ENCODE measurements at regions not wholly inside any gene's neighbourhood (a gene's known extent, or its start where the extent isn't known, plus 50 kb on each side); places are given as distances from the start of the nearest gene placed in this dataset.

GRCh38 chr5:19369561-19369960 lies 618.4 kb downstream of the CDH18 start:
- no peak overlapping the region for H3K23ac ChIP-seq (ENCODE audit: insufficient read length)
- H2BK15ac ChIP-seq (ENCODE audit: low read length) = no peak overlapping the region
- FAIRE-seq (no peak), DNase-seq (ENCODE audit: low read depth in 1 of 2, low spot score in 2 of 2) (no peak)
- no peak overlapping the region for H3K4me3 ChIP-seq (ENCODE audit: extremely low read depth in 1 of 4, insufficient read depth in 2 of 4, low read depth in 3 of 4, low read length in 4 of 4)
- no peak overlapping the region; the same call in 1 of the 2 replicates for H4K8ac ChIP-seq (ENCODE audit: extremely low read depth, insufficient read depth, low read length)
- no peak overlapping the region for H3K9ac ChIP-seq (replicated peaks in 1 of 4; ENCODE audit: extremely low read depth in 1 of 4, low read depth in 3 of 4, low read length in 3 of 4)
- H3K9me3 ChIP-seq (ENCODE audit: insufficient read depth in 2 of 2, low read depth in 1 of 2, low read length in 1 of 2) = no peaks in the 10 kb centered on the region
- H3K56ac ChIP-seq (replicated peaks; ENCODE audit: insufficient read length, low read depth, low read length) = no peak overlapping the region
- no peaks in the 10 kb centered on the region for H3K27me3 ChIP-seq (replicated peaks in 1 of 4; ENCODE audit: control insufficient read depth in 3 of 4, extremely low read depth in 1 of 4, insufficient read depth in 3 of 4, low read length in 3 of 4)
- H3K14ac ChIP-seq (ENCODE audit: insufficient read length) = no peak overlapping the region
- POLR2A ChIA-PET (ENCODE audit: partially characterized antibody) = no interaction called here
- H2AFZ ChIP-seq (ENCODE audit: low read length) = no peak overlapping the region
- no peak overlapping the region for H3K4me2 ChIP-seq (ENCODE audit: insufficient read depth in 1 of 2, low read depth in 2 of 2, low read length in 2 of 2)
- no peaks in the 10 kb centered on the region for H3K36me3 ChIP-seq (ENCODE audit: control insufficient read depth in 2 of 4, insufficient read depth in 4 of 4, low read length in 3 of 4)
- H3K79me2 ChIP-seq (ENCODE audit: control insufficient read depth in 1 of 2, insufficient read depth in 2 of 2, low read length in 2 of 2) = no peaks in the 10 kb centered on the region
- no peaks in the 10 kb centered on the region for H4K20me1 ChIP-seq (replicated peaks in 1 of 2; ENCODE audit: control insufficient read depth in 1 of 2, insufficient read depth in 2 of 2, low read length in 2 of 2)
- H2BK20ac ChIP-seq (ENCODE audit: low read length) = no peak overlapping the region
- no peak for TF ChIP-seq RFX5 (IDR thresholded peaks at IDR 0.05; ENCODE audit: borderline replicate concordance, low read depth, low read length)
- no peak for TF ChIP-seq HDAC2 (IDR thresholded peaks at IDR 0.05; ENCODE audit: borderline replicate concordance in 1 of 2, low read depth in 2 of 2, low read length in 2 of 2)
- no peak for TF ChIP-seq GTF2F1 (IDR thresholded peaks at IDR 0.05; ENCODE audit: borderline replicate concordance, low read depth, low read length)
- WGBS, 2 experiments (ENCODE audit: extremely low coverage in 1 of 2, insufficient coverage in 1 of 2, insufficient read length in 1 of 2, insufficient replicate concordance in 2 of 2, low coverage in 1 of 2, low lambda C conversion rate in 2 of 2, missing lambda C conversion rate in 1 of 2) = 93% methylated on average over 4 of the region's 4 CpGs; no CpG with 5 or more reads in 1 of the 2 experiments
- H3K4me1 ChIP-seq (replicated peaks in 1 of 4; ENCODE audit: control insufficient read depth in 3 of 4, insufficient read depth in 4 of 4, low read length in 3 of 4) = no peaks in the 10 kb centered on the region
- H2BK12ac ChIP-seq (ENCODE audit: low read depth, low read length) = no peak overlapping the region
- no peaks in the 10 kb centered on the region for H3K79me1 ChIP-seq (ENCODE audit: low read depth, low read length)
- no peak overlapping the region for H2BK120ac ChIP-seq (replicated peaks; ENCODE audit: low read depth, low read length)
- no peak overlapping the region for H2AK5ac ChIP-seq (ENCODE audit: low read depth, low read length)
- H3K27ac ChIP-seq (ENCODE audit: low read depth, low read length) = no peak overlapping the region
- H3K4ac ChIP-seq (replicated peaks; ENCODE audit: insufficient read length, low read depth, low read length) = no peak overlapping the region
- H2BK5ac ChIP-seq (ENCODE audit: low read depth, low read length) = no peak overlapping the region
- no peak overlapping the region for H4K91ac ChIP-seq (replicated peaks; ENCODE audit: insufficient read length, low read length)
- no peaks in the 10 kb centered on the region for H3K23me2 ChIP-seq (ENCODE audit: low read depth, low read length)
- CTCF ChIA-PET (ENCODE audit: partially characterized antibody) = no interaction called here
- no peak overlapping the region for H3K18ac ChIP-seq (ENCODE audit: extremely low read depth, low read length)
- H4K5ac ChIP-seq (ENCODE audit: insufficient read length, low read depth, low read length) = no peak overlapping the region

All from H1 (cell line).